Ovary (tissue), 3 donors: ENCODE measurements at regions not wholly inside any gene's neighbourhood (a gene's known extent, or its start where the extent isn't known, plus 50 kb on each side); places are given as distances from the start of the nearest gene placed in this dataset.

Source experiments
- EP300 ChIP-seq: sonication (generic); formaldehyde crosslinking; IDR thresholded peaks from one replicate; pipeline ENCODE4 v1.6.1; 2017; ENCODE audit warnings: antibody characterized with exemption
- POLR2A ChIP-seq: fragments of 450-650 bp; IDR thresholded peaks from one replicate; pipeline ENCODE4 v1.6.1; 2017; ENCODE audit warnings: antibody characterized with exemption, mild to moderate bottlenecking, moderate library complexity
- TF ChIP-seq, protein P1 (sequence below), 3 donors: fragments of 450-650 bp in 2 of 3; fragments of 200-600 bp in 1 of 3; IDR thresholded peaks; one replicate each; pipeline versions ENCODE4 v1.5.1 to v1.8.0; 2016 to 2022; ENCODE audit warnings: antibody characterized with exemption in 3 of 3, mild to moderate bottlenecking in 1 of 3
- donor health status: DM: no; HTN: no; CAD: no.

DNA sequence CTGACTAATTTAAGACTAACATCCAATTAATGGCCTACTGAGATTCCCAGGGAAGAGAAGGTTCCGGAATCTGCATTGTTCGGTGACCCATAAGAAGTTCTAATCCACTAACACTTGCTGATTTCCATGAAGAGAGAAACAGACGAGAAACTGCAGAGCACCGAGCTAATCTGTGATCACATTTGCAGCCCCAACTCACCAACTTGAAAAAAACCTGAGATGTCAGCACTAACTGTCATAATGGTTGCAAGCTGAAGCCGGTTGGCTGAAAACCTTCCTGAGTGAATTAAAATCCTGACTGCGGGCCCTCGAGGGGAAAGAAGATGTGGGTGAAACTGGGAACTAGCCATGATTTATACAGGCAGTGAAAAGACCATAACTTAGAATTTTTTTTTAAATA lies 204.8 kb upstream of the IGF1R start:
- TF ChIP-seq, protein P1, sequence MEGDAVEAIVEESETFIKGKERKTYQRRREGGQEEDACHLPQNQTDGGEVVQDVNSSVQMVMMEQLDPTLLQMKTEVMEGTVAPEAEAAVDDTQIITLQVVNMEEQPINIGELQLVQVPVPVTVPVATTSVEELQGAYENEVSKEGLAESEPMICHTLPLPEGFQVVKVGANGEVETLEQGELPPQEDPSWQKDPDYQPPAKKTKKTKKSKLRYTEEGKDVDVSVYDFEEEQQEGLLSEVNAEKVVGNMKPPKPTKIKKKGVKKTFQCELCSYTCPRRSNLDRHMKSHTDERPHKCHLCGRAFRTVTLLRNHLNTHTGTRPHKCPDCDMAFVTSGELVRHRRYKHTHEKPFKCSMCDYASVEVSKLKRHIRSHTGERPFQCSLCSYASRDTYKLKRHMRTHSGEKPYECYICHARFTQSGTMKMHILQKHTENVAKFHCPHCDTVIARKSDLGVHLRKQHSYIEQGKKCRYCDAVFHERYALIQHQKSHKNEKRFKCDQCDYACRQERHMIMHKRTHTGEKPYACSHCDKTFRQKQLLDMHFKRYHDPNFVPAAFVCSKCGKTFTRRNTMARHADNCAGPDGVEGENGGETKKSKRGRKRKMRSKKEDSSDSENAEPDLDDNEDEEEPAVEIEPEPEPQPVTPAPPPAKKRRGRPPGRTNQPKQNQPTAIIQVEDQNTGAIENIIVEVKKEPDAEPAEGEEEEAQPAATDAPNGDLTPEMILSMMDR (IDR thresholded peaks at IDR 0.05), result no peak
- TF ChIP-seq POLR2A (no peak), EP300 (no peak)
